WERI-Rb-1 (cell line): ENCODE measurements at regions not wholly inside any gene's neighbourhood (a gene's known extent, or its start where the extent isn't known, plus 50 kb on each side); places are given as distances from the start of the nearest gene placed in this dataset.

Experiments
- DNase-seq: peaks from one replicate; pipeline ENCODE4 v3.0.0-alpha.2; 2020
- H3K27ac ChIP-seq: fragments of 250-450 bp; sonication (Bioruptor Pico); 2 replicates; pipeline ENCODE4 v1.5.1; 2020; ENCODE audit warnings: mild to moderate bottlenecking, moderate library complexity
- H3K27me3 ChIP-seq: fragments of 250-450 bp; sonication (Bioruptor Pico); 2 replicates; pipeline ENCODE4 v1.5.1; 2021; ENCODE audit warnings: mild to moderate bottlenecking, low read depth, moderate library complexity; ENCODE audit not compliant: insufficient read depth, severe bottlenecking
- H3K36me3 ChIP-seq: fragments of 250-450 bp; sonication (Bioruptor Pico); 2 replicates; pipeline ENCODE4 v1.5.1; 2020; ENCODE audit warnings: mild to moderate bottlenecking, moderate library complexity
- H3K4me3 ChIP-seq: 2 replicates; pipeline ENCODE4 v1.5.1; 2011; ENCODE audit warnings: low read depth, mild to moderate bottlenecking, control low read depth, low read length
- H3K9me3 ChIP-seq: fragments of 250-450 bp; sonication (Bioruptor Pico); 2 replicates; pipeline ENCODE4 v1.5.1; 2021; ENCODE audit warnings: mild to moderate bottlenecking, moderate library complexity; ENCODE audit not compliant: severe bottlenecking
- CTCF ChIP-seq: IDR thresholded peaks from 2 replicates; pipeline ENCODE4 v1.5.1; 2011; ENCODE audit warnings: low read depth, mild to moderate bottlenecking, control low read depth, inconsistent platforms, low read length

- no peaks in the 10 kb centered on the region for H3K9me3 ChIP-seq
- no peak for TF ChIP-seq CTCF
- H3K36me3 ChIP-seq: no peaks in the 10 kb centered on the region
- DNase-seq: no peak
- H3K27ac ChIP-seq: no peak overlapping the region
- H3K27me3 ChIP-seq: no peaks in the 10 kb centered on the region
- H3K4me3 ChIP-seq: no peak overlapping the region
Measured at GRCh38 chr10:130430852-130431704, 294.9 kb downstream of the GLRX3 start.

- Histone ChIP-seq H3K27me3 (no peaks in the 10 kb centered on the region), H3K27ac (no peak overlapping the region), H3K9me3 (no peaks in the 10 kb centered on the region), H3K36me3 (no peaks in the 10 kb centered on the region), H3K4me3 (no peak overlapping the region)
- DNase-seq: no peak
- no peak for TF ChIP-seq CTCF
Measured at GRCh38 chr10:130432271-130432670, 296.1 kb downstream of the GLRX3 start.

GRCh38 chr10:130432850-130433249 is 296.7 kb downstream of the GLRX3 start:
- H3K36me3 ChIP-seq: no peaks in the 10 kb centered on the region
- TF ChIP-seq CTCF: no peak
- DNase-seq: no peak
- H3K27me3 ChIP-seq: no peaks in the 10 kb centered on the region
- H3K27ac ChIP-seq: no peak overlapping the region
- no peak overlapping the region for H3K4me3 ChIP-seq
- no peaks in the 10 kb centered on the region for H3K9me3 ChIP-seq

- no peak for DNase-seq
Measured at GRCh38 chr10:130434446-130435385, 298.5 kb downstream of the GLRX3 start.

GRCh38 chr10:130435961-130436360 is 299.8 kb downstream of the GLRX3 start:
- Histone ChIP-seq H3K27me3 (no peaks in the 10 kb centered on the region), H3K9me3 (no peaks in the 10 kb centered on the region)

More at GRCh38 chr10:130434446-130435385, 298.5 kb downstream of the GLRX3 start:
- Histone ChIP-seq H3K36me3 (no peaks in the 10 kb centered on the region), H3K9me3 (no peaks in the 10 kb centered on the region), H3K4me3 (no peak overlapping the region), H3K27me3 (no peaks in the 10 kb centered on the region), H3K27ac (no peak overlapping the region)
- TF ChIP-seq CTCF: no peak

More at GRCh38 chr10:130435961-130436360, 299.8 kb downstream of the GLRX3 start:
- no peak for TF ChIP-seq CTCF
- no peak for DNase-seq
- Histone ChIP-seq H3K27ac (no peak overlapping the region), H3K36me3 (no peaks in the 10 kb centered on the region), H3K4me3 (no peak overlapping the region)
